Common myeloid progenitor, CD34-positive (primary cell): ENCODE measurements at regions not wholly inside any gene's neighbourhood (a gene's known extent, or its start where the extent isn't known, plus 50 kb on each side); places are given as distances from the start of the nearest gene placed in this dataset.
A peak's percentile ranks its signal among the peaks of the same experiment; 100 is the strongest.

Experiments
- CTCF ChIA-PET: fragments of 350-600 bp; sonication (Branson Sonifier 250); formaldehyde crosslinking; loops from one replicate; lab custom pipeline; 2021; ENCODE audit warnings: antibody characterized with exemption; lab: Charles Lee
- POLR2A ChIA-PET: fragments of 350-600 bp; sonication (Branson Sonifier 250); formaldehyde crosslinking; loops from one replicate; lab custom pipeline; 2021; ENCODE audit warnings: antibody characterized with exemption; lab: Charles Lee
- DNase-seq, 3 donors: peaks; one replicate each; pipeline versions ENCODE4 v3.0.0 to v3.0.0-alpha.2; 2013
- H3K27ac ChIP-seq, 2 experiments: 1 replicate in 1 of 2; 2 replicates in 1 of 2; pipeline ENCODE4 v1.7.0; 2013; ENCODE audit warnings: inconsistent platforms in 2 of 2, low read length in 2 of 2, mild to moderate bottlenecking in 2 of 2, low read depth in 1 of 2, moderate library complexity in 1 of 2; ENCODE audit not compliant: severe bottlenecking in 2 of 2, insufficient read depth in 1 of 2, poor library complexity in 1 of 2
- H3K27me3 ChIP-seq, 5 experiments: replicated peaks in 2 of 5; 1 replicate in 3 of 5; 2 replicates in 2 of 5; pipeline versions ENCODE4 v1.6.1 to v1.7.0; 2013; ENCODE audit warnings: low read length in 4 of 5, mild to moderate bottlenecking in 2 of 5, moderate library complexity in 2 of 5, inconsistent platforms in 1 of 5; ENCODE audit not compliant: insufficient read depth in 5 of 5, control insufficient read depth in 4 of 5
- H3K36me3 ChIP-seq, 4 experiments: 1 replicate in 2 of 4; 2 replicates in 2 of 4; pipeline versions ENCODE4 v1.6.1 to v1.7.0; 2013; ENCODE audit warnings: low read length in 3 of 4, control low read depth in 1 of 4, mild to moderate bottlenecking in 1 of 4; ENCODE audit not compliant: control insufficient read depth in 4 of 4, insufficient read depth in 4 of 4
- H3K4me1 ChIP-seq, 4 experiments: 1 replicate in 3 of 4; 2 replicates in 1 of 4; pipeline versions ENCODE4 v1.6.1 to v1.7.1; 2013; ENCODE audit warnings: low read length in 3 of 4, mild to moderate bottlenecking in 3 of 4, control low read depth in 1 of 4, inconsistent platforms in 1 of 4, moderate library complexity in 1 of 4; ENCODE audit not compliant: control insufficient read depth in 4 of 4, insufficient read depth in 4 of 4; ENCODE audit errors: control extremely low read depth in 1 of 4
- H3K4me3 ChIP-seq, 7 experiments: 1 replicate in 4 of 7; 2 replicates in 3 of 7; pipeline versions ENCODE4 v1.5.1 to v1.7.0; 2013; ENCODE audit warnings: mild to moderate bottlenecking in 7 of 7, low read length in 6 of 7, moderate library complexity in 6 of 7, inconsistent platforms in 2 of 7, low read depth in 2 of 7, control low read depth in 1 of 7; ENCODE audit not compliant: insufficient read depth in 4 of 7, control insufficient read depth in 1 of 7; ENCODE audit errors: extremely low read depth in 1 of 7
- H3K9me3 ChIP-seq, 5 experiments: 1 replicate in 4 of 5; 2 replicates in 1 of 5; pipeline versions ENCODE4 v1.6.1 to v1.7.1; 2013; ENCODE audit warnings: low read length in 4 of 5, mild to moderate bottlenecking in 2 of 5, inconsistent platforms in 1 of 5, low read depth in 1 of 5, moderate library complexity in 1 of 5; ENCODE audit not compliant: control insufficient read depth in 4 of 5, insufficient read depth in 2 of 5; ENCODE audit errors: control extremely low read depth in 1 of 5
- WGBS: methylation state at CpG from one replicate; pipeline ENCODE4 v1.1.5; 2013; ENCODE audit not compliant: insufficient coverage; 5-methylcytosine and 5-hydroxymethylcytosine counted together

DNA sequence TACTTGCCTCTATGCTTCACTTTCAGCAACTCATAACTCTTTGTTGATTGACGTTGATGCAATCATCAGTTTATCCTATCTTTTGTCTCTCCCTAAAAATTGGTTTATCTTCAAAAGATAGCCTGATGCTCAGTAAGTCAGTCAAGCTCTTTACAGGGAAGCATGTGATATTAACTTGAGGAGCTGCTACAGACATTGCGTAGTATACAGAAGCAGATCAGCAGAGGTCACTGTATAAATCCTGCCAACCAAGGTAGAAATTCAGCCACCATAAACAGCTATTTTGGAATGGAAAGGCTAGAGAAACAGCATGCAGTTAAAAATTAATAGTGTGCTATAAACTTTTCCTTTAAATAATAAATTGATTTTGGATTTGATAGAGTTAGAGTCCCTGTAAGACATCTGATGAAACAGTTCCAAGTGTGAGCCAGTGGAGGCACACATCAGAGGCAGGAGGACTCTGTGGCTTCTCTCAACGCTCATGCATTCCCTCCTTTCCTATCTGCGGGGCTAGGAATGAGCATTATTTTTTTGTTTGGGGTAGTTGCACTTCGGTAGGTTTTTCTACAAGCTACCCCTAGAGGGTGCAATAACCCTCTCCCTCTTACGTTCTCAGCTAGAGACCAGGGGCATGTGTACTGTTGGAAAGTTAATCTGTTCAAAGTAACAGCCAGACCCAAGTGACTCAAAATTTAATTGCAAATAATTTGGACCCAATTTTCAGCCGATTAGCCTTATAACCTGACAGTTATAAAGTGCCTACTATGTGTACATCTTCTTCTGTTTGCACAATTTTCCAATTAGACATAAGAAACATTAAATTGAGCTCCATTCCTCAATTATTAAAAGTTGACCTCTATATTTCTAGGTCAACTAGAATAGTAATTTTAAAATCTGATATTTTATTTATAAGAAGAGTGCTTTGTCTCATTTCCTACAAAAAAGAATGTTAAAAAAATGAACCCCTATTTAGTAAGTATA is 647.7 kb upstream of the SOX9 start:
- 40% methylated on average over 3 of the region's 7 CpGs for WGBS
- Histone ChIP-seq H3K36me3 (no peaks in the 10 kb centered on the region), H3K27ac (no peak overlapping the region), H3K9me3 (no peaks in the 10 kb centered on the region), H3K4me3 (no peak overlapping the region), H3K4me1 (no peaks in the 10 kb centered on the region), H3K27me3 (peaks cover 0 to 9% (median 4%) of the 10 kb centered on the region in 5 experiments)
- CTCF ChIA-PET, result interaction anchor here (1.2 to 1.5 kb wide), 3 partner anchors 10 to 1066 kb away, joined by 7 read pairs; no protein-coding TSS in a partner anchor
- POLR2A ChIA-PET, result no interaction called here
- peak; percentile 8 to 54 (median 38) for DNase-seq

DNA sequence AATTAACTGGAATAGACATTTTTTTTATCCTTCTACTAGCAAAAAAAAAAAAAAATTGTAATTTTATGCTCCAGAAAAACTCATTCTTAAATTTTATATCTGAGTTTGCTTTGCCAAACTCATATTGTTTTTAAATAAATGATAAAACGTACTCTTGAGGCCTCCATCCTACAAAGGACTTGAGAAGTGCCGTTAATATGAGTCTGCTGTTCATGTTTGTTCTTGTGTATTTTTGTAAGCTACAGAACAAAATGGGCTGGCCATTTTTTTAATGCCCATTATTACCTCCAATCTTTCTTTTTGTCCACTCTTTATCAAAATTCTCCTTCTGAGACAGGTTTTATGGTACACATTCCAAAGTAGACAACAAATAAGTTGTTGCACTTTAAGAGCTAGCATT is 643.5 kb upstream of the SOX9 start:
- Histone ChIP-seq H3K36me3 (no peaks in the 10 kb centered on the region), H3K27me3 (peaks cover 0 to 9% (median 4%) of the 10 kb centered on the region in 5 experiments), H3K4me1 (no peaks in the 10 kb centered on the region), H3K27ac (no peak overlapping the region), H3K4me3 (no peak overlapping the region), H3K9me3 (peaks cover 0 to 1% (median 0%) of the 10 kb centered on the region in 5 experiments)
- DNase-seq, result no peak
- CTCF ChIA-PET, result no interaction called here
- no CpG with 5 or more reads among the region's 2 CpGs for WGBS
- POLR2A ChIA-PET, result no interaction called here

DNA sequence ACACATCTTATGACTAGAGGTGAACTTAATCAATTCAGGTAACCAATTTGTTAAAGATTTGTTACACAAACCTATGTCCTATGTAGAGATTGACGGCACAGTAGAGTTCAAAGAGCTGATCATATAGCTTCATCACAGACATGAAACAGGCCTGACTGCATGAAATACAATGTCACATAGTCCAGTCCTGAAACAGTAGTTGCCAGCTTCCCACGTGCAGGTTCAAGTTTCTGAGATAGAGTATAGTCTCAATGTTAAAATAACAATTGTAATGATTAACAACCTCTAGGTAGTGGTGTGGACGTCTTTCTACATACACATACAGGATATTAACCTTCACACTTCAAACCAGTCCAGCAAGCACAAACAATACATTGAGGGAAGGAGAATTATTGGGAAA is 640.7 kb upstream of the SOX9 start:
- H3K27me3 ChIP-seq, result peaks cover 0 to 3% (median 0%) of the 10 kb centered on the region in 5 experiments
- H3K27ac ChIP-seq, result no peak overlapping the region
- no peak overlapping the region for H3K4me3 ChIP-seq
- ChIA-PET POLR2A (no interaction called here), CTCF (interaction anchor here (0.6 kb wide), 1 partner anchor 39 kb away, joined by 3 read pairs; no protein-coding TSS in a partner anchor)
- DNase-seq, result no peak
- H3K4me1 ChIP-seq, result no peaks in the 10 kb centered on the region
- H3K9me3 ChIP-seq, result peaks cover 0 to 1% (median 0%) of the 10 kb centered on the region in 5 experiments
- WGBS, result 100% methylated on average over 1 of the region's 3 CpGs
- H3K36me3 ChIP-seq, result no peaks in the 10 kb centered on the region

DNA sequence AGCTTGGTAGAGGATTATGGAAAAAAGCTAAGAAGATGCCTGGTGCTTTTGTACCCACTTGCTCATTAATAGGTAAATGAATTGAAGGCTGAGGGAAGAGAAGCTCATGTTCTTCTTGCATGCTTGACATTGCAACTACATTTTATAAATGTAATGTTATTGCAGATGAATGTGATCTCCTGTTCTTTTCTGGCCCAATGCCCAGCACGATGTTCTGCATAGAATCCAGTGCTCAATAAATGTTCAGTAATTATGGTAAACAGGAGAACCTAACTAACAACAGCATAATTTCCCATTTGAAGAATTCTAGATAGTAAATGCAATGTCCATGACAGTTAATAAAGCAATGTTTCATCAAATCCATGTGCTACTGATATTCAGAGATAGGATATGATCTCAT is 638.2 kb upstream of the SOX9 start:
- POLR2A ChIA-PET, result no interaction called here
- CTCF ChIA-PET, result interaction anchor here (0.6 to 2.5 kb wide), 2 partner anchors 10 to 86 kb away, joined by 3 to 7 read pairs; no protein-coding TSS in a partner anchor
- Histone ChIP-seq H3K9me3 (peaks cover 0 to 1% (median 0%) of the 10 kb centered on the region in 5 experiments), H3K27me3 (peaks cover 0 to 3% (median 0%) of the 10 kb centered on the region in 5 experiments), H3K36me3 (no peaks in the 10 kb centered on the region), H3K4me1 (no peaks in the 10 kb centered on the region), H3K4me3 (no peak overlapping the region), H3K27ac (no peak overlapping the region)
- no CpG with 5 or more reads among the region's 1 CpG for WGBS
- DNase-seq, result no peak

DNA sequence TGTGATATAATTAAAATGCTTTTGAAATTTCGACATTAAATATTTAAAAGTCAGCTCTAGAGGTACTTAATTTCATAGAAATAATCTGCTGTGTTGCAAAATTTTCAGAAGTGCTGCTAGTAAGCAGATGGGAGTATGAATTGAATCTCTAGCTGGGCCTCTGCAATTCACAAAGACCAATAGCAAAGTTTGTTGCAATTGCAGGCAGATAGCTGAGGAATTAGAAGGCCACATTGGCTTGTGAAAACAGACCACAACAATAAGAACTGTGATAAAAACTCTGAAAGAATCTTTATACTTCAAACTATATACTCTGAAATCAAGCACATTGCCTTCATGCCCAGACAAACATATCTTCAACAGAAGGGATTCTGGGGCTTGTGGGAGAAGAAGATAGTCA is 636.3 kb upstream of the SOX9 start:
- peaks cover 0 to 1% (median 0%) of the 10 kb centered on the region in 5 experiments for H3K9me3 ChIP-seq
- peaks cover 0 to 3% (median 0%) of the 10 kb centered on the region in 5 experiments for H3K27me3 ChIP-seq
- CTCF ChIA-PET, result interaction anchor here (2.5 kb wide), 1 partner anchor 12 kb away, joined by 7 read pairs; no protein-coding TSS in a partner anchor
- no peaks in the 10 kb centered on the region for H3K4me1 ChIP-seq
- WGBS, result 80% methylated on average over 1 of the region's 1 CpG
- H3K4me3 ChIP-seq, result no peak overlapping the region
- H3K36me3 ChIP-seq, result no peaks in the 10 kb centered on the region
- POLR2A ChIA-PET, result no interaction called here
- DNase-seq, result no peak
- no peak overlapping the region for H3K27ac ChIP-seq

DNA sequence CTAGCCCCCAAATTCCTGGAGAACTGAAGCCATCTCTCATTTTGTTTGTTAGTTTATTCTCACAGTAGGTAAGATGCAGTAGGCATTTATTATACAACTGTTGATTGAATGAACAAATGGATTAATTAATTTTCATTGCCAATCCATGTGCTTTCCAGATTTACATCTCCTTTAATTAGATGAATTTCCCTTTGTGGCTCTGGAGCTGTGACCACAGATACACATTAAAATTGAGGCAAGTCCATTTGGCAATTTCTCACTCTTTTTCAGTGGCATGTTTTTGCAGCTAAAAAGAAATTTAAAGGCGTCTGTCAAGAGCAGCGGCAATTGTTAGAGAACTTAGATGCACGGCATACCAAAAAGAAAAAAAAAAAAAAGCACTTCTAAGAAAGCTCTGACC is 635.4 kb upstream of the SOX9 start:
- ChIA-PET POLR2A (no interaction called here), CTCF (no interaction called here)
- H3K27me3 ChIP-seq, result peaks cover 0 to 3% (median 0%) of the 10 kb centered on the region in 5 experiments
- H3K4me3 ChIP-seq, result no peak overlapping the region
- peaks cover 0 to under 1% (median 0%) of the 10 kb centered on the region in 5 experiments for H3K9me3 ChIP-seq
- no peak overlapping the region for H3K27ac ChIP-seq
- no peak for DNase-seq
- no peaks in the 10 kb centered on the region for H3K36me3 ChIP-seq
- 100% methylated on average over 3 of the region's 3 CpGs for WGBS
- H3K4me1 ChIP-seq, result no peaks in the 10 kb centered on the region

DNA sequence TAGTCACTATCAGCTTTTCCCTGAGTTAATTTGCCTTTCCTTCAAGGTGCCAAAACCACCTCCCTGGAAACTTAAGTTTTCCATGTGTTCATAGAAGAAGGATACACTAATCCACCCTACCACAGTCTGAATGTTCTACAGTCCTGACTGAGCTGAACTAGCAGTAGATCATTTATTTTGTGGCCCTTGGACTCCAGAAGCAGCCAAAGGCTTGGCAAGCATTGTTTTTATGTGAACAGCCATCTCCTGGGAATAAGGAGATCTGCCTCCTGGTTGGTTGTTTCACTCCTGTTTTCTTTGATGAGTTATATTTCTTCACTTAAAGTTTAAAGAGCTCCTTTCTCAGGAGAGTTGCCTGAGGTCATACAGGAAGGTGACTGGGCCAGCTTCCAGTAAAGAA is 634.6 kb upstream of the SOX9 start:
- no peaks in the 10 kb centered on the region for H3K36me3 ChIP-seq
- POLR2A ChIA-PET, result no interaction called here
- no peaks in the 10 kb centered on the region for H3K4me1 ChIP-seq
- CTCF ChIA-PET, result no interaction called here
- H3K4me3 ChIP-seq, result no peak overlapping the region
- no peak for DNase-seq
- no peak overlapping the region for H3K27ac ChIP-seq
- no peaks in the 10 kb centered on the region for H3K9me3 ChIP-seq
- H3K27me3 ChIP-seq, result peaks cover 0 to 3% (median 0%) of the 10 kb centered on the region in 5 experiments
